Hepatocyte (in vitro differentiated cells): ENCODE measurements at regions not wholly inside any gene's neighbourhood (a gene's known extent, or its start where the extent isn't known, plus 50 kb on each side); places are given as distances from the start of the nearest gene placed in this dataset.

Experiments
- CTCF ChIP-seq: fragments of 200-600 bp; sonication (generic); IDR thresholded peaks from 2 replicates; pipeline ENCODE4 v1.5.1; 2016; ENCODE audit warnings: antibody characterized with exemption, mild to moderate bottlenecking; ENCODE audit not compliant: poor library complexity
- EZH2 ChIP-seq: fragments of 200-600 bp; sonication (generic); IDR thresholded peaks from 2 replicates; pipeline ENCODE4 v1.6.1; 2016; ENCODE audit warnings: antibody characterized with exemption, mild to moderate bottlenecking, borderline replicate concordance
- EZH2phosphoT487 ChIP-seq: fragments of 200-600 bp; sonication (generic); IDR thresholded peaks from one replicate; pipeline ENCODE4 v1.6.1; 2018; ENCODE audit warnings: antibody characterized with exemption, mild to moderate bottlenecking, low read depth, moderate library complexity; ENCODE audit not compliant: unreplicated experiment, severe bottlenecking

- no peak for TF ChIP-seq CTCF
- TF ChIP-seq EZH2, result no peak
- TF ChIP-seq EZH2phosphoT487, result no peak
These were observed 505.8 kb downstream of the GPAM start for GRCh38 chr10:111677759-111678158.
